Neural progenitor cell (in vitro differentiated cells): ENCODE measurements at regions not wholly inside any gene's neighbourhood (a gene's known extent, or its start where the extent isn't known, plus 50 kb on each side); places are given as distances from the start of the nearest gene placed in this dataset.

Source experiments
- DNase-seq: peaks from one replicate; pipeline ENCODE4 v3.0.0-alpha.2; 2016; ENCODE audit warnings: low spot score
- H2AFZ ChIP-seq: fragments of 200-600 bp; sonication (generic); replicated peaks from 2 replicates; pipeline ENCODE4 v1.6.1; 2016; ENCODE audit warnings: antibody characterized with exemption
- H3F3A ChIP-seq: fragments of 200-600 bp; sonication (generic); 2 replicates; pipeline ENCODE4 v1.6.1; 2016; ENCODE audit warnings: antibody characterized with exemption, low read depth
- H3K27ac ChIP-seq: fragments of 200-600 bp; sonication (generic); 2 replicates; pipeline ENCODE4 v1.5.1; 2016; ENCODE audit warnings: mild to moderate bottlenecking
- H3K27me3 ChIP-seq: fragments of 200-600 bp; sonication (generic); 2 replicates; pipeline ENCODE4 v1.6.1; 2016; ENCODE audit warnings: mild to moderate bottlenecking, moderate library complexity
- H3K36me3 ChIP-seq: fragments of 200-600 bp; sonication (generic); 2 replicates; pipeline ENCODE4 v1.5.1; 2016
- H3K4me1 ChIP-seq: fragments of 200-600 bp; sonication (generic); 2 replicates; pipeline ENCODE4 v1.6.1; 2016; ENCODE audit warnings: mixed run types
- H3K4me2 ChIP-seq: fragments of 200-600 bp; sonication (generic); 2 replicates; pipeline ENCODE4 v1.6.1; 2016
- H3K4me3 ChIP-seq: fragments of 200-600 bp; sonication (generic); 2 replicates; pipeline ENCODE4 v1.5.1; 2016
- H3K79me2 ChIP-seq: fragments of 200-600 bp; sonication (generic); 2 replicates; pipeline ENCODE4 v1.6.1; 2016; ENCODE audit warnings: low read depth
- H3K9ac ChIP-seq: fragments of 200-600 bp; sonication (generic); 2 replicates; pipeline ENCODE4 v1.6.1; 2016
- H3K9me3 ChIP-seq: fragments of 200-600 bp; sonication (generic); 2 replicates; pipeline ENCODE4 v1.5.1; 2016; ENCODE audit warnings: low read depth
- H4K20me1 ChIP-seq: fragments of 200-600 bp; sonication (generic); 2 replicates; pipeline ENCODE4 v1.6.1; 2016; ENCODE audit warnings: low read depth
- H3K27ac Mint-ChIP-seq: 3 replicates; pipeline ENCODE4 v1.8.0; 2021; ENCODE audit warnings: mixed read lengths
- H3K27me3 Mint-ChIP-seq: 2 replicates; pipeline ENCODE4 v1.8.0; 2022; ENCODE audit warnings: low read depth, mild to moderate bottlenecking, inconsistent platforms, moderate library complexity, mixed read lengths; ENCODE audit not compliant: insufficient read depth
- H3K36me3 Mint-ChIP-seq: 3 replicates; pipeline ENCODE4 v1.8.0; 2021; ENCODE audit warnings: mixed read lengths
- H3K4me1 Mint-ChIP-seq: 3 replicates; pipeline ENCODE4 v1.8.0; 2021; ENCODE audit warnings: mixed read lengths
- H3K4me3 Mint-ChIP-seq: 3 replicates; pipeline ENCODE4 v1.8.0; 2021; ENCODE audit warnings: mild to moderate bottlenecking, moderate library complexity, mixed read lengths
- H3K9me3 Mint-ChIP-seq: 3 replicates; pipeline ENCODE4 v1.8.0; 2020; ENCODE audit warnings: mixed read lengths
- CTCF ChIP-seq: fragments of 200-600 bp; sonication (generic); IDR thresholded peaks from 2 replicates; pipeline ENCODE4 v1.5.1; 2017; ENCODE audit warnings: antibody characterized with exemption, mild to moderate bottlenecking
- EZH2 ChIP-seq: fragments of 200-600 bp; sonication (generic); IDR thresholded peaks from 2 replicates; pipeline ENCODE4 v1.6.1; 2017; ENCODE audit warnings: antibody characterized with exemption, mild to moderate bottlenecking, moderate library complexity
- EZH2phosphoT487 ChIP-seq: fragments of 200-600 bp; sonication (generic); IDR thresholded peaks from 2 replicates; pipeline ENCODE4 v1.6.1; 2017; ENCODE audit warnings: antibody characterized with exemption

DNA sequence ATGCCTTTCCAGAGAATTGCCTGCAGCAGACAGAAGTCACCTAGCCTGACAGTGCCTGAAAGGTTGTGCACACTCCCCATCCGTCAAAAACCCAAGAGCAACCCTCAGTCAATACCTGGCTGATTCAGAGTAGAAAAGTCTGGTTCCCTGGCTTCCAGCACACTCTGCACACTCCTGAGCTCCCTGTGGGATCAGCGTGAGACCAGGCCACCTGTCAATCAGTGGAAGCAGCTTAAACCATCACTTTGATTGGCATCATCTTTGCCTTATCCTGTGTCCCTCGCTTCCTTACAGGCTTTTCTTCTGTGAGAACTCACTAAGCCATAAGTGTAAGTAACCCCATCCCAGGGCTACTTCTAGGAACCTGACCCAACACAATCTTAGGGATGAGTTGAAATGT, 109.8 kb downstream of the ACTL7B start:
- no peak overlapping the region for H3K9ac ChIP-seq
- Mint-ChIP-seq H3K4me1 (peaks cover 27% of the 10 kb centered on the region), H3K27me3 (no peaks in the 10 kb centered on the region), H3K4me3 (no peak overlapping the region), H3K27ac (peak overlapping the region; percentile 76), H3K36me3 (no peaks in the 10 kb centered on the region), H3K9me3 (no peaks in the 10 kb centered on the region)
- DNase-seq = no peak
- H3F3A ChIP-seq = peaks cover 6% of the 10 kb centered on the region
- H3K4me3 ChIP-seq = no peak overlapping the region
- H3K9me3 ChIP-seq = no peaks in the 10 kb centered on the region
- no peaks in the 10 kb centered on the region for H3K79me2 ChIP-seq
- TF ChIP-seq CTCF = no peak
- H2AFZ ChIP-seq = no peak overlapping the region
- no peaks in the 10 kb centered on the region for H4K20me1 ChIP-seq
- no peaks in the 10 kb centered on the region for H3K36me3 ChIP-seq
- H3K27me3 ChIP-seq = no peaks in the 10 kb centered on the region
- H3K27ac ChIP-seq = no peak overlapping the region
- no peak overlapping the region for H3K4me2 ChIP-seq
- H3K4me1 ChIP-seq = peaks cover 19% of the 10 kb centered on the region

- H3K27ac Mint-ChIP-seq = no peak overlapping the region
- no peaks in the 10 kb centered on the region for H4K20me1 ChIP-seq
- H3K4me2 ChIP-seq = no peak overlapping the region
- TF ChIP-seq EZH2phosphoT487 (no peak), CTCF (no peak), EZH2 (no peak)
- H3F3A ChIP-seq = peaks cover 6% of the 10 kb centered on the region
- H3K27ac ChIP-seq = no peak overlapping the region
- no peak for DNase-seq
- no peaks in the 10 kb centered on the region for H3K9me3 ChIP-seq
- no peaks in the 10 kb centered on the region for H3K36me3 ChIP-seq
- H3K4me1 ChIP-seq = peaks cover 19% of the 10 kb centered on the region
- H3K79me2 ChIP-seq = no peaks in the 10 kb centered on the region
- H3K9me3 Mint-ChIP-seq = no peaks in the 10 kb centered on the region
- H2AFZ ChIP-seq = no peak overlapping the region
- peaks cover 27% of the 10 kb centered on the region for H3K4me1 Mint-ChIP-seq
- H3K27me3 Mint-ChIP-seq = no peaks in the 10 kb centered on the region
- H3K4me3 Mint-ChIP-seq = no peak overlapping the region
- H3K9ac ChIP-seq = no peak overlapping the region
- H3K4me3 ChIP-seq = no peak overlapping the region
- H3K36me3 Mint-ChIP-seq = no peaks in the 10 kb centered on the region
- no peaks in the 10 kb centered on the region for H3K27me3 ChIP-seq
These were observed 111.1 kb downstream of the ACTL7B start for GRCh38 chr9:108744641-108745040.

DNA sequence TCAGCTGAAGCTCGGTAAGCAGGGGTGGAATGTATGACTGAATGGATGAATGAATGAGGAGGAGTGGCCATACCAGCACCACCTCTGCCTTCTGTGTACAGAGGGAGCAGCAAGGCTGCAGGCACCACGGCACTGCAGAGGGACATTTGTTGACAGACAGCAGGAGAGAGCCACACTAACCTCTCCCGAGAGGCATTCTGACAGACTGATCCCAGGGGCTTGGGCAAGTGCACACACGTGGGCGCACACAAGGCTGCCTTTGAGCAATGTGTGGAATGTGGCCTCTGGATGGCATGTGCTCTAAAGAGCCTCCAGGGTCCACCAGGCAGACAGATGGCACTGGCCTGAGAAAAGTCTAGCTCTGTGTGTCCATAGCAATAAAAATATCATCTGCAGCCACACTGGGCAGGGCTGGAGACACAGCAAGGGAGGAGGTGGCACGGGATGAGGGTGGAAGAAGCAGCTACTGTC, 111.8 kb downstream of the ACTL7B start:
- peak overlapping the region; percentile 36 for H3K27ac ChIP-seq
- peak; percentile 73 for DNase-seq
- peak overlapping the region; percentile 36 for H3K4me2 ChIP-seq
- no peaks in the 10 kb centered on the region for H3K79me2 ChIP-seq
- TF ChIP-seq EZH2 (no peak), CTCF (no peak), EZH2phosphoT487 (no peak)
- H2AFZ ChIP-seq = peak overlapping the region; percentile 45
- H4K20me1 ChIP-seq = no peaks in the 10 kb centered on the region
- H3K27me3 ChIP-seq = no peaks in the 10 kb centered on the region
- H3K36me3 ChIP-seq = no peaks in the 10 kb centered on the region
- Mint-ChIP-seq H3K4me1 (peaks cover 24% of the 10 kb centered on the region), H3K9me3 (no peaks in the 10 kb centered on the region), H3K4me3 (no peak overlapping the region), H3K36me3 (no peaks in the 10 kb centered on the region), H3K27me3 (no peaks in the 10 kb centered on the region), H3K27ac (peak overlapping the region; percentile 71)
- peaks cover 6% of the 10 kb centered on the region for H3F3A ChIP-seq
- peaks cover 16% of the 10 kb centered on the region for H3K4me1 ChIP-seq
- no peak overlapping the region for H3K9ac ChIP-seq
- no peaks in the 10 kb centered on the region for H3K9me3 ChIP-seq
- H3K4me3 ChIP-seq = no peak overlapping the region
